ENCODE measurements at regions not wholly inside any gene's neighbourhood (a gene's known extent, or its start where the extent isn't known, plus 50 kb on each side); places are given as distances from the start of the nearest gene placed in this dataset.

DNA sequence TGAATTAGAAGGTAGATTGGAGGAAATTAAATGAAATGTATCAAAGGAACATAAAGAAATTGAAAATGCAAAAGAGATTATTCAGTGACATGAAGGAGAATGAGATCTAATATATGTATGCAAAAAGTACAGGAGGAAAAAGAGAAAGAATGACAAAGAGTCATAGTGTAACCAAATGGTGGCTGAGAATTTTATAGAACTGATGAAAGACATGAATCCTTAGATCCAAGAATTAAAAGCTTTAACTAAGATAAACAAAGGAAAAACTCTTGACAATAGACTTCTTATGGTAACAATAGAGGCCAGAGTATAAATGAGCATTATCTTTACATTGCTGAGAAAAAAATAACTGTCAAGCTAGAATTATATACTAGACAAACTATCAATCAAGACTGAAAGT is 505.4 kb upstream of the CD180 start:
- Histone ChIP-seq H3K4me2 (ENCODE audit: control insufficient read depth, extremely low read depth, insufficient read depth, low read depth, low read length) (no peak overlapping the region), H4K20me1 (ENCODE audit: control insufficient read depth, extremely low read depth, insufficient read depth, low read length) (no peaks in the 10 kb centered on the region), H3K4me1 (ENCODE audit: control insufficient read depth, extremely low read depth, insufficient read depth, low read length) (no peaks in the 10 kb centered on the region), H3K36me3 (ENCODE audit: control insufficient read depth in 2 of 2, extremely low read depth in 1 of 2, insufficient read depth in 2 of 2, low read length in 2 of 2) (no peaks in the 10 kb centered on the region), H3K27me3 (ENCODE audit: control insufficient read depth, extremely low read depth, insufficient read depth, low read length) (no peaks in the 10 kb centered on the region), H3K9me3 (ENCODE audit: control insufficient read depth, low read depth, low read length) (no peaks in the 10 kb centered on the region), H3K4me3 (ENCODE audit: control insufficient read depth in 2 of 3, extremely low read depth in 1 of 3, insufficient read depth in 2 of 3, low read depth in 1 of 3, low read length in 3 of 3) (no peak overlapping the region), H3K9me1 (ENCODE audit: control insufficient read depth, extremely low read depth, insufficient read depth, low read length) (no peaks in the 10 kb centered on the region), H3K9ac (ENCODE audit: control insufficient read depth, extremely low read depth, insufficient read depth, low read length) (no peak overlapping the region), H3K27ac (ENCODE audit: control insufficient read depth, insufficient read depth, low read length) (no peak overlapping the region), H3K79me2 (ENCODE audit: control insufficient read depth, insufficient read depth, low read length) (no peaks in the 10 kb centered on the region), H2AFZ (ENCODE audit: control insufficient read depth, low read length) (no peak overlapping the region)
- no peak for FAIRE-seq
- no peak for TF ChIP-seq EZH2 (IDR thresholded peaks at IDR 0.05; ENCODE audit: low read length)
- TF ChIP-seq CTCF (optimal IDR thresholded peaks at IDR 0.05 in 1 of 3, IDR thresholded peaks at IDR 0.05 in 1 of 3, conservative IDR thresholded peaks at IDR 0.05 in 1 of 3; ENCODE audit: extremely low read depth in 1 of 3, insufficient read depth in 2 of 3, low read length in 3 of 3): no peak
- no peak for DNase-seq (ENCODE audit: low read depth, low spot score)
- dilution Hi-C loops (cut with MboI; ENCODE audit: extremely low pct_ligation_motif_present, low sequenced_read_pairs): no loop called here

- H3K36me3 ChIP-seq (ENCODE audit: control insufficient read depth in 2 of 2, extremely low read depth in 1 of 2, insufficient read depth in 2 of 2, low read length in 2 of 2): no peaks in the 10 kb centered on the region
- H3K9me1 ChIP-seq (ENCODE audit: control insufficient read depth, extremely low read depth, insufficient read depth, low read length): no peaks in the 10 kb centered on the region
- no peaks in the 10 kb centered on the region for H3K4me1 ChIP-seq (ENCODE audit: control insufficient read depth, extremely low read depth, insufficient read depth, low read length)
- no peak overlapping the region for H2AFZ ChIP-seq (ENCODE audit: control insufficient read depth, low read length)
- H4K20me1 ChIP-seq (ENCODE audit: control insufficient read depth, extremely low read depth, insufficient read depth, low read length): no peaks in the 10 kb centered on the region
- TF ChIP-seq EZH2 (IDR thresholded peaks at IDR 0.05; ENCODE audit: low read length) (no peak), CTCF (optimal IDR thresholded peaks at IDR 0.05 in 1 of 3, IDR thresholded peaks at IDR 0.05 in 1 of 3, conservative IDR thresholded peaks at IDR 0.05 in 1 of 3; ENCODE audit: extremely low read depth in 1 of 3, insufficient read depth in 2 of 3, low read length in 3 of 3) (no peak)
- H3K27me3 ChIP-seq (ENCODE audit: control insufficient read depth, extremely low read depth, insufficient read depth, low read length): peaks cover 3% of the 10 kb centered on the region
- H3K4me3 ChIP-seq (ENCODE audit: control insufficient read depth in 2 of 3, extremely low read depth in 1 of 3, insufficient read depth in 2 of 3, low read depth in 1 of 3, low read length in 3 of 3): no peak overlapping the region
- H3K4me2 ChIP-seq (ENCODE audit: control insufficient read depth, extremely low read depth, insufficient read depth, low read depth, low read length): no peak overlapping the region
- H3K9ac ChIP-seq (ENCODE audit: control insufficient read depth, extremely low read depth, insufficient read depth, low read length): no peak overlapping the region
- no peaks in the 10 kb centered on the region for H3K79me2 ChIP-seq (ENCODE audit: control insufficient read depth, insufficient read depth, low read length)
- dilution Hi-C loops (cut with MboI; ENCODE audit: extremely low pct_ligation_motif_present, low sequenced_read_pairs): no loop called here
- no peak overlapping the region for H3K27ac ChIP-seq (ENCODE audit: control insufficient read depth, insufficient read depth, low read length)
- FAIRE-seq (no peak), DNase-seq (ENCODE audit: low read depth, low spot score) (no peak)
- no peaks in the 10 kb centered on the region for H3K9me3 ChIP-seq (ENCODE audit: control insufficient read depth, low read depth, low read length)
These were observed 503.0 kb upstream of the CD180 start for GRCh38 chr5:67699560-67699959.
